A204.1 (cell line): ENCODE measurements at regions not wholly inside any gene's neighbourhood (a gene's known extent, or its start where the extent isn't known, plus 50 kb on each side); places are given as distances from the start of the nearest gene placed in this dataset.
"Not testable (repeated sequence)": the region's sequence is repeated elsewhere in the genome, so short reads cannot be mapped to it uniquely, and the experiment has no call there.

Experiments
- FAIRE-seq: peaks from 2 replicates; lab custom pipeline; 2012; peaks lifted over from hg19 to GRCh38; lab: Jason Lieb, UNC

DNA sequence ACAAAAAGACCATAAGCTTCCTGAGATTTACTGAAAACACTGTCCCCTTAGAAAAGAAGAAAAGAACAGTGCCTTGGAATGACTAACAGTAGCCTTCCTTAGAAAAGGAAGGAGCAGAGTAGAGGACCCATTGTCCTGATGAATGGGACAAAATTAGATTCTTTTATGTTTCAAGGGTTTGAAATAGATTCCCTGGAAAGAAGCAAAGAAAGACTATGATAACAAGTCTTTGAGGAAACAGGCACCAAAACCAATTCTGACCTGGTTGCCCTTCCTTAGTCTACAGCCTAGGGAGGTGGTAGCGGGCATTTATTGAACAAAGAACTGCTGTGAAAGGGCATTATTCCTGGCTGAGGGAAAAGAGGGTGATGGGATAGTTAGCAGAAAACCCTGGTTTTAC lies 1024.8 kb downstream of the TBL1XR1 start:
- FAIRE-seq = no peak

DNA sequence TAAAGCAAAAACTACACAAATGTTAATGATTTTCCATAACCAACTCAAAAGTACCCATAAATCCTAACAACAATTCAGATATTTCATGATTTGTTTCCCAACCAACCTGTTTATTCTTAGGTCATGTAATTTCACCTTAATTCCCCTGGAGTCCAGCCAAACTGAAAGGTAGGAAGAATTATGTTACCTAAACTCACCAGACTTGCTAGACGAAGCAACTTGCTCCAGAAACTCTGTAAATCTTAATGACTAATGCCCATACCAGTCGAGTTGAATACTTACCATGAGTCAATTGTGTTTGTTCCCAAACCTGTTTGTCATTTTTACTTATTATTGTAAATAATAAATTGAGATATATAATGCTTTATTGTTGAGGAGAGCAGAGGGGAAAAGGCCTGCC lies 1030.0 kb downstream of the TBL1XR1 start:
- FAIRE-seq = no peak

DNA sequence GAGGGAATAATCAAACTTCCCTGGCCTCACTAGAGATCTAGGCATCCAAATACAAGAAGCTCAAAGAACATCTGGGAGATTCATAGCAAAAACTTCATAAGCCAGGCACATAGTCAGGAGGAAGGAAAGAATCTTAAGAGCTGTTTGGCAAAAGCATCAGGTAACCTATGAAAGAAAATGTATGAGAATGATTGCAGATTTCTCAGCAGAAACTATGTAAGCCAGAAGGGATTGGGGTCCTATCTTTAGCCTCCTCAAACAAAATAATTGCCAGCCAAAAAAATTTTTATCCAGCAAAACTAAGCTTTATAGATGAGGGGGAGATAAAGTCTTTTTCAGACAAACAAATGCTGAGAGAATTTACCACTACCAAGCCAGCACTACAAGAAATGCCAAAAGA lies 1036.3 kb downstream of the TBL1XR1 start:
- FAIRE-seq = no peak

DNA sequence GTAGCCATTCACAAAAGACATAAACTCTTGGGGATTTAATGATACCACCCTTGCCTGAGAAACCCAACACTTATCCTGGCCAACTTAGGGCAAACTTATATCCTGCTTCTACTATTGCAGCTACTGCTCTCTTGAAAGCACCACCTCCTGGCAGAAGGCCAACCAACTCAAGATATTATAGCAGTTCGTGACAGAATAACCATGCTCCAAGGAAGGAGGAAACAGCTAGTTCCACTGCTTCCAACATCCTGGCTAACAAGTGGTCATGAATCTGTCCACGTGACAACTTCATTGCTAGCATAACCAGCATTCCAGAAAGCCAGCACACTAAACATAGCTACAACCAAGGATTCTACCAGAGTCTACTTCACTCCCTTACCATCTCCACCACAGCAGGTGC lies 1037.5 kb downstream of the TBL1XR1 start:
- FAIRE-seq = no peak

DNA sequence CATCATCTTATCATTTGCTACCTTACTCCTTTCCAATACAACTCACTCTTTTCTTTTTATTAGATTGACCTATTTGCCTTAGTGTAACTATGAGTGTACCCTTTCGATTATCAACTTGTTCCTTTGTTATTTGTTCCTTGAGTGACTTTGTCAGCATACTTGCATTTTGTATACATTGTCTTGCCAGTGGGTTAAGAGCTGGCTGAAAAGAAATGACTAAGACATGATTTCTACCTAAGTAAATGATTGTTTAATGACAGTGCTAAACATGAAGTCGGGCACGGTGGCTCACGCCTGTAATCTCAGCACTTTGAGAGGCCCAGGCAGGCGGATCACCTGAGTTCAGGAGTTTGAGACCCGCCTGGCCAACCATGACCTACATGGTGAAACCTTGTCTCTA lies 1042.3 kb downstream of the TBL1XR1 start:
- FAIRE-seq = no peak

DNA sequence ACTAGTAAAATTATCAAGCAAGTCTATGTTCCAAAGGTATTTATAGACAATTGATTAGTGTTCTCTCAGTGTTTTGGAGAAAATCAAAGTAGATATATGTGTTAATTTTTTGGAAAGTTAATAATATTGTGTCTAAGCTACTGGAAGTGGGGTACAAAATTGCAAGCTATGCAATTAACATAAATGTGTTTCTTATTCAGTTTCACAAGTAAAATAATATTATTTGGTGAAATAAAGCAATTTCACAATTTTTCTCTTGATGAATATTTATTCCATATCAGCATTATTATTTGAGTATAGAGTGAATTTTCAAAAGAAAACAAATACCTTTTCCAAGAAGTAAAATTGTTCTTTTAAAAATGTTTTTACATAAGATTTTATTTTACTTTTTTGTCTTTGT lies 1047.7 kb downstream of the TBL1XR1 start:
- FAIRE-seq = no peak

- no peak for FAIRE-seq
Observed at GRCh38 chr3:176147251-176147650, 1050.0 kb downstream of the TBL1XR1 start.

GRCh38 chr3:176141837-176142236 lies 1055.4 kb downstream of the TBL1XR1 start:
- no peak for FAIRE-seq

DNA sequence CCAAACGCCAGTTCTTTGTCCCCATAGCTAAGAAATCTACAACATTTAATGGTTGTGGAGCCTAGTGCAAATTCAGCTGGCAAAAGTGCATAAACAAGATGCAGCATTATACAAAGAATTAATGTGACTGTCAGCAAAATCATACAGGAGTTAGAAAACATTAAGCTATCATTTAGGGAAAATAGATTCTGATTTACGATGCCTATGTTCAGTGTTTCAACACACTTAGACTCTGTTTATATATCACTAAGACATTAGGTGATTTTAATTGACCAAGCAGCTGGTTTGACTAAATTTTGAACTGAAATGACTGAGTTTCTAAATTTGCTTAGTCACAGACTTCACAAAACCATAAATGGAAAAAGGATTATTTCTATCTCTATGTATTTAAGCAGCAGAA lies 1076.8 kb downstream of the TBL1XR1 start:
- no peak for FAIRE-seq

- FAIRE-seq = no peak
Observed at GRCh38 chr3:176119826-176120225, 1077.5 kb downstream of the TBL1XR1 start.

DNA sequence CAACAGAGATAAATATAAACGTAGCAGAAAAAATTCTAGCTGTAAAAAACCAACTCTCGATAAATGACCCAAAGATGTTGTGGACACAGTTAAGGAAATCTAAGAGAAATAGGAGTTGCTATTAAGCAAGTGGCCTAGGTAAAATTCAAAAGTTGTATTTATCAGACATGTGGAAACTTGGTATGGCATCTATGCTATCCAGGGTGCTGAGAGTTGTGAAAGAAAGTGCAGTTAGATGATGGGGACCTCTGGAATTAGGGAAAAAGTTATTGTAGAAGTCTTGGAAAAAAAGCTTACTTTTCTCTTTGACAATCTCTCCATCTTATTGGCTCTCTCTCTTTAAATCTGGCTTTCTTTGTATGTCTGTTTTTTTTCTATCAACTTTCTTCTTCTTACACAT lies 1090.9 kb downstream of the TBL1XR1 start:
- no peak for FAIRE-seq

DNA sequence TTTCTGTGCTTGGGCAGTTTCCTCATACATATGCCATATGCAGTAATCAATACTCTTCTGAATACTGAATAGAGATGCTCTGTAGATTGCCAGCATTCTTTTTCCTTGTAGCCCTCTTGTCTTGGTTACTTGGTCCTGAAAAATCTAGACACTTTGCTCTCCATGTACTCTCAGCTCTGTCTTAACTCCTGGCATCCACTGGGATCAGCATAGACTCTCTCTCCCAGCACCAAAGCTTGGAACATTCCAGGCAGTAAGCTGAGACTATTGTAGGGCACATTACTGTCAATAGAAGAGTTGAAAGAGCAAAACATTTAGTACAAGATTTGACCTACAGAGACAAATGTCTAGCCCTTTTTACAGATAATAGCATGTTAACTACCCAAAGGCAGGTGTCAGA lies 1100.3 kb downstream of the TBL1XR1 start:
- FAIRE-seq = no peak

GRCh38 chr3:176093892-176094291 lies 1103.4 kb downstream of the TBL1XR1 start:
- not testable (repeated sequence) for FAIRE-seq

- no peak for FAIRE-seq
Observed at GRCh38 chr3:176090727-176091126, 1106.6 kb downstream of the TBL1XR1 start.

DNA sequence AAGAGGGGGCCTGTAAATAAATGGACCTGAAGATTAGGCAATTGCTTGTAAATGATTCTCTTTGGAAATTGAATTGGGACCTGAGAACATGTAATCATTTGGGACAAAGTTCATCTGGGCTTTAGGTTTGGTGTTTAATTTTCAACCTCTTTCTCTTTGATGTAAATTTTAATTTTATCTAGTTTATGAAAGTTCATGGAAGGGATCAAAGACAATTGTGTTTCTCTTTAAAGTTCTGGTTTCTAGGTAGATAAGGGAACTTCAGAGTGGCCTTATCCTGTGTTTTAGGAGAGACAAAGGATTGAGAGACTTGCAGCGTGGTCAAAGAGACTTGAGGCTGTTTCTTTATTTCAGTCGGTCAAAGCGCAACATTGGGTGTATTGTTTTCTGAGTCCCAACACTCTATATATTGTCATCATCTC lies 1108.3 kb downstream of the TBL1XR1 start:
- FAIRE-seq = no peak

DNA sequence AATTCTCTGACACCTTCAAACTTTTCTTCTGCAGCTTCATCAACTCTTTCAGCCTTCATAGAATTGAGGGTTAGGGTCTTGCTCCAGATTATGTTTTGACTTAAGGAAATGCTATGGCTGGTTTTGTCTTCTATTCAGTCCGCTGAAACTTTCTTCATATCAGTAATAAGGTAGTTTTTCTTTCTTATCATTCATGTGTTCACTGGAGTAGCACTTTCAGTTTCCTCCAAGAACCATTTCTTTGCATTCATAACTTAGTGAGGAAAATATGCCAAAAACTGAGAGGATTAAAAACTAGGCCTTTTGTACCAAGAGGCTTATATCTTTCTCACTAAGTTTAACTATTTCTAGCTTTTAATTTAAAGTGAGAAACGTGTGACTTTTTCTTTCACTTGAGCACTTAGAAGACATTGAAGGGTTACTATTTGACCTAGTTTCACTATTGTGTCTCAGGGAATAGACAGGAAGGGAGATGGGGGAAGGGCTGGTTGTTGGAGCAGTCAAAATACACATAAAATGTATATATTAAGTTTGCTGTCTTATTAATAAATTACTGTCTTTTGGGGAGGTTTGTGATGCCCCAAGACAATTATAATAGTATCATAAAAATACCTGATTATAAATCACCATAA lies 1110.1 kb downstream of the TBL1XR1 start:
- no peak for FAIRE-seq

- FAIRE-seq = no peak
Observed at GRCh38 chr3:176079785-176080184, 1117.5 kb downstream of the TBL1XR1 start.

- no peak for FAIRE-seq
Observed at GRCh38 chr3:176078906-176079305, 1118.4 kb downstream of the TBL1XR1 start.

DNA sequence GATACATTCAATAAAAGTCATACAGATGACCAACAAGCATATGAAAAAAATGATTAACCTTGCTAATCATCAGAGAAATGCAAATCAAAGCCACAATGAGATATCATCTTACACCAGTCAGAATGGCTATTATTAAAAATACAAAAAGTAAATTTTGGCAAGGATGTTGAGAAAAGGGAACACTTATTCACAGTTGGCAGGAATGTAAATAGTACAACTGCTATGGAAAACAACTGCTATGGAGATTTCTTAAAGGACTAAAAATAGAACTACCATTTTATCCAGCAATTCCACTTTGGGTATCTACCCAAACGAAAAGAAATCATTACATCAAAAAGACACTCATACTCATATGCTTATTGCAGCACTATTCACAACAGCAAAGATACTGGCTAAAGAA lies 1121.8 kb downstream of the TBL1XR1 start:
- FAIRE-seq = no peak

DNA sequence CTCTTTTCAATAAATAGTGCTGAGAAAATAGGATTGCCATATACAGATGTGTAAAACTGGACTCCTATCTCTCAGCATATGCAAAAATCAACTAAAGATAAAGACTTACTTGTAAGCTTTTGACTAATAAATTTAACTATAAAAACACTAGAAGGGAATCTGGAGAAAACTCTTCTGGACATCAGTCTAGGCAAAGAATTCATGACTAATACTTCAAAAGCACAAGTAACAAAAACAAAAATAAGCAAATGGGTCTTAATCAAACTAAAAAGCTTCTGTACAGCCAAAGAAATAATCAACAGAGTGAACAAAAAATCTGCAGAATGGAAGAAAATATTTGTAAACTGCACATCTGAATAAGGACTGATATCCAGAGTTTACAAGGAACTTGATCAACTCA lies 1122.2 kb downstream of the TBL1XR1 start:
- FAIRE-seq = no peak

DNA sequence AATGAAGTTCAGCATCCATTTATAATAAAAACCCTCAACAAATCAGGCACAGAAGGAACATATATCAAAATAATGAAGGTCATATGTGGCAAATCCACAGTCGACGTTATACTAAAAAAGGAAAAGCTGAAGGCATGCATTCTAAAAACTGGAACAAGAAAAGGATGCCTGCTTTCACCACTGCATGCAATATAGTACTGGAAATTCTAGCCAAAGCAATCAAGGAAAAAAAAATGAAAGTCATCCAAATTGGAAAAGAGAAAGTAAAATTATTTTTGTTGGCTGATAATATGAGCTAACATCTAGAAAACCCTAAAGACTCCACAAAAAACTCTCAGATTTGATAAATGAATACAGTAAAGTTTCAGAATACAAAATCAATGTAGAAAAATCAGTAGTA lies 1123.2 kb downstream of the TBL1XR1 start:
- no peak for FAIRE-seq

DNA sequence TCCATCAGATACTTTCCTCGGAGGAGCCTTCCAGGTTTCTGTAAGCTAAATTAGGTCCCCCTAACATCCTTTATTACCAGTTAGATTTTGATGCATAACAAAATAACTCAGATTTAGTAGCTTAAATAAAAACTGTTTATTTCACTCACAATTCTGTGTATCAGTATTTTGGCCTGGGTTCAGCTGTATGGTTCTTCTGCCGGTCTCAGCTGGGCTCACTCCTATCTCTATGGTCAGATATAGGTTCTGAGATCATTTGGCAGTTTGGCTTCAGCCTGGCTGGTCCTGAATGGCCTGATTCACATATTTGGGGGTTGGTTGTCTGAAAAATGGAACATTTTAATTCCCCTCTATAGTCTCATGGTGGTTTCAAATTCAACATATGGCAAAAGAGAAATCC lies 1125.3 kb downstream of the TBL1XR1 start:
- FAIRE-seq = no peak

DNA sequence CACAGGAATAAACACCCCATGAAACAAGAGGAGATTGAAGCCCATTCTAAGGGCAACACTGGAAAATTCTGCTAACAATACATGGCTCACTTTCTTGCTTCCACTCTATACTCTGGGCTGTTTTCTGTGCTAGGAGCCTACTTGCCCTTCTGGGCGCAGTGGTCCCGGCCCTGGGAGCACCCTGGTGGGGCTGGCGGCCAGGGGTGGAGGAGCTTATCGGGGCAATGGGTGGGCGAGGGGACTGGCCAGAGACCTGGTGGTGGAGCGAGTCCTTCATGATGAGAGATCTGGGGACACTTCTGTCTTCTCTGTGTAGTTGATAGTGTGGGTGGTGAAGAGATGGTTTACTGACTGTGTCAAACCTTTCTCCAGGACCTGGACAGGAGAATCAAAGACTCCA lies 1128.5 kb downstream of the TBL1XR1 start:
- FAIRE-seq = no peak

DNA sequence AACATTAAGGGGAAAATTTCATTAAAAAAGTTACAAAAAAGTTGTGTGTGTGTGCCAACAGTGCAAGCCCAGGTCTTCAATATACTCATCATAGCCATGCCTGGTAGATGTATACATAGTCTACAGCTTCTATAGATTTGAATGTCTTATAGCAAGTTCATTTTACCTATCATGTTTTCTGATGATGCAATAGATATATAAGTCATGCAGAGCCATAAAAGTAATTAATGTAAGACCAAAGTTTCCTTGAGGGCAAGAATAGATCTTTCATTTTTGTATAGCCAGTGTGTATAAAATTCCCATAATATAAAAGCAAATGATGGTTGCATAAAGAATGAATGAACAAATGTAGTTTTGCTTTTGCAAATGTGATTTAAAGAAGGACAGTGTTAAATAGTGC lies 1138.4 kb downstream of the TBL1XR1 start:
- no peak for FAIRE-seq

- no peak for FAIRE-seq
Observed at GRCh38 chr3:176055836-176056235, 1141.4 kb downstream of the TBL1XR1 start.
